ENCODE measurements at regions not wholly inside any gene's neighbourhood (a gene's known extent, or its start where the extent isn't known, plus 50 kb on each side); places are given as distances from the start of the nearest gene placed in this dataset.

DNA sequence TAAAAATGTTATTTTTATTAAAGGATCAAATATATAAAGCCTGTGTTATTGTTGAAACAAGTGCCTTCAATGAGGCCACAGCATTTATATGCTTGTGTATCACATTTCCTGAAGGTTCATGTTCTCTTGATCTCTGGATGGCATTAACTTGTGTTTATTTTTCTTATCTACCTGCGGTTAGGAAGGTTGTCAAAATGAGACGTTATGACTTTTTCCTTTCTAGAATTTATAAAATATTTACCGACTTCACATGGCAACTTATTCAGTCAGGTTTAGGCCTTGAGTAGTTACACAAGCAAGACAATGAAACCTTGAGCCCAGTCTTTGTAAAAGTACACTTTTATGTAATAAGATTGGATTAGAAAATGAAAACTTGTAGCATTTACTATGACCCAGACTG lies 196.4 kb upstream of the ACVR2A start:
- no peak for DNase-seq (ENCODE audit: low read depth)

DNA sequence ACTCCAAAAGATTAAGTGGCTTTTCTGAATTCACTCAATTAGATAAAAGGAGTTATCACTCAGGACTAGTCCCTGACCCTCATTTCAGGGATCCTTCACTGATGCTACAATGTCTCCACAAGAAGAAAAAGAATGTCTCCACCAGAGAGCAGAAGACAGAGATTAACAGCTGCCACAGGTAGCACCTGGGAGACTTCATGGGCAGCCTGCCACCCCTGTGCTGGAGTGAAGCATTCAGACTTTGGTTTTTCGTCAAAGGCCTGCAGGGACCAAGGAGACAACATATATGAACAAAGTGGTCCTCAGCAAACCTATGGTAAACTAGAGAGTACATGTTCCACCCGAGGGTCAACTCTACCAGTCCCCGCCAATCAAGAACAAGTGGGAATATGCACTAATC lies 197.0 kb upstream of the ACVR2A start:
- no peak for DNase-seq (ENCODE audit: low read depth)

DNA sequence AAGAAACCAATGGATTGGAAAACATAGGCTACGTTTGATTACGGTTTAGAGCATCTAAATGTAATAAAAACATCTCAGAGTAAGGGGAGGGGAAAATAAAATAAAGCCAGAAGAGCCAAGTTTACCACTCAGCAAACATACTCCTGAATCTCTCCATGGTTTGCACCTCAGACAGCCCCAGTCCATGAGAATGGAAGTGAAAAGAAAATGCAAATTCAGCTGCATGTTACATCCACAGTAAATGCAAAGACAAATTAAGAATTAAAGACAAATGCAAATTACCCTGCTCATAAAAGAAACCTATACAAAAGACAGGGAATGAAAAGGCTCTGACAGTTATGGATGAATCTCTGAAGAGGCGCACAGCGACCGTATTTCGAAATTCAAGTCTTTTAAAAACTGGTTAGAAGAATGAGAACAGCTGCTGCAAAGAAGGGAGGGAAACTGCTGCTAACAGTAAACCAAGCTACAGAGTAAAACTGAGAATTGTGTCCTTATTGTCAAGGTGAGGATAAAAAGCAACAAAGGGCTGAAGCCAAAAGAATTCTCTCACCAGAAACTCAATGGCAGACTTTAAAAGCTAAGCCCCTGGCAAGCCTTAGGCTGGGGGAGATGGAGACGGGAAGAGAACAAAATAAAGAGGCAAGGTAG lies 197.9 kb upstream of the ACVR2A start:
- DNase-seq (ENCODE audit: low read depth) = no peak

DNA sequence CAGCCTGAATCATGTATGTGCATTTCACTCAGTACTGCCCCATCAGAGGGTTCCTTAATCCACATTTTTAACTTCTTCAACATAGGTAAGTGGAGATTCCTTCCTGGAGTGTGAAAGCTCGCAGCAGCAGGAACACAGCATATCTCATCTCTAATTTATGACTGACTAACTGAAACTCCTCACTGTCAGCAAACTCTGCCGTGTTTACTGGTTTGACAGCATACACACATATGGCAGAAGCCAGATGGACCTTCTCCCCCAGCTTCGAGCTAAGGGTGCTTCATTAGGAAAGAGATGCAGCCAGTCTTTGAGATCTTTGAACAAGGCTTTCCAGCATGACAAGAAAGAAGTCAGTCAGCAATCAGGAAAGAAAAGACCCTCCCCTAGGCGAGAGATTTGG lies 200.3 kb upstream of the ACVR2A start:
- DNase-seq (ENCODE audit: low read depth) = no peak

DNA sequence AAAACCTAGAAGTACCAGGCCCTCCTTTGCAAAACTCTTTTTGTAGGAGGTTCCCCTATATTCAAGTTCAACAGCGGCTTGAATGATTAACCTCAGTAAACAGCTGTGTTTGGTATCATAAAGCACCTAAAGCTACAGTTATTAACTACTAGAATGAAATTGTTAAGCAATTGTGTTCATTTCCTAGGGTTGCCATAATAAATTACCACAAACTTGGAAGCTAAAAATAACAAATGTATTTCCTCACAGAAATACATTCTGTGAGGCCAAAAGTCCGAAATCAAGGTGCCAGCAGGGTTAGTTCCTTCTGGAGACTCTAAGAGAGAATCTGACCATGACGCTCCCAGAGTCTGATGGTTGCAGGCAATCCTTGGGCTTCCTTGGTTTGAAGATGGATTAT lies 202.1 kb upstream of the ACVR2A start:
- DNase-seq (ENCODE audit: low read depth) = no peak

DNA sequence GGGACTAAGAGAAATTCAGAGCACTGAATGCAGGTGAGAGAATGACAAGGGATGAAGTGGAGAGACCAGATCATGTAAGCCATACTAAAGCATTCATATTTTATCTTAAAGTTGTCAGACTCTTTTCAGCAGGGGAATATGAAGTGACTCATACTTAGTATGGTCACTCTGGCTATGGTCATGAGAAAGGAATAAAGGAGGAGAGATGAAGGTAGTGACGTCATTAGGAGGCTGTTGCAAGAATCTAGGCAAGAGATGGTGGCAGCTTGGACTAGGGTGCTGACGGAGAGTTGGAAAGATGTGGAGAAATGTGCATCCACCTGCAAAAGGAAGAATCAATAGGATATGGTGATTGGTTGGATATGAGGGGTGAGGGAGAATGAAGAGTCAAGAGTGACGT lies 203.2 kb upstream of the ACVR2A start:
- DNase-seq (ENCODE audit: low read depth) = no peak

DNA sequence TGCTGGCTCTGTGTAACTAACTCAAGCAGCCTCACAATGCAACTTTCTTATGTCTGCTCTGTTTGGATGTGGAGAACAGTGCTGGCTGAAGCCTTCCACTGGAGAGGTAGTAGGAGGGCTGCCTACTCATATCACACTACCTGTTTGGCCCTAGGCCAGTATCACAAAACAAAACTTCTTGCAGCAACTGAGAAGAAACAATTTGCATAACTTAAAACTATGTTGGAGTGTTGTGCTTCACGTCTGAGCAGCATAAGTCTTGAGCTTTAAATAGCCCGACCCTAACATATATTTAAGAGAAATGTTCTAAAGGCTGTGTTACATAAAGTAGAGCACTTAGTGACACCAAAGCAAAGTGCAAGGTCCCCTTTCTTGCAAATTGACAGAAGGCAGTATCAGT lies 204.9 kb upstream of the ACVR2A start:
- DNase-seq (ENCODE audit: low read depth) = no peak

DNA sequence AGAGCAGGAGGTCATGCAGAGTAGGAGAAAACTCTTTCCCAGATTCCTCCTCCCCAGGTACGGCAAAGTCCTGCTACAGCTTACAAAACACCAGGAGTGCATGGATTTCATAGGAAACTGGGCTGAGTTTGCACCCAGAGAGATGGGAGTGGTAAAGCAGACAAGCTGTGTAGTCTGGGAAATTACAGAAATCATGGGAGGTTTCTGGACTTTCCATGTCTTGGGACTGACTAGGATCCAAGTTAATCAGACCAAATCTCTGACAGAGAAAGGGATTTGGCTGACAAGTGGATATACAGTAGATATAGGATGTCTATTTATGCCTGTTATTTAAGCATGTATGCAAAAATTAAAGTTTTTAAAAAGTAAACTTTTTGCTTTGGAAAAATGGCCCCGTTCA lies 205.4 kb upstream of the ACVR2A start:
- DNase-seq (ENCODE audit: low read depth) = no peak

DNA sequence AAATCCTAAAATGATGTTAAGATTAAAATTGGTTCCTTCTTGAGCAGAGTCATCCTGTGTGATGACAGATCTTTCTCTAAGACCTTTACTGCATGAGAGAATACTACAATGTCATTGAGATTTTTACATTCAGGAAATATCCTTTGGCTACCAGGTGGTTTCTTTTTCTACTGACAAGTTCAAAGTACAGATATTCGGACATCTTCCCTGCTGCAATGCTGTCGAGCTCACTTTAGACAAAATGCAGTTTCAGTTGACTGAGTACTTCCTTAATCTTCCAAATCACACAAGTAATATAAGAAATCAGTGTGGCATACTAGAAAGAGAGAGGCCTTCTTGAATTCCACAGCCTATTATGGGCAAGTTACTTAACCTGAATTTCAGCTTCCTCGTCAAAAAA lies 207.9 kb upstream of the ACVR2A start:
- DNase-seq (ENCODE audit: low read depth) = no peak

DNA sequence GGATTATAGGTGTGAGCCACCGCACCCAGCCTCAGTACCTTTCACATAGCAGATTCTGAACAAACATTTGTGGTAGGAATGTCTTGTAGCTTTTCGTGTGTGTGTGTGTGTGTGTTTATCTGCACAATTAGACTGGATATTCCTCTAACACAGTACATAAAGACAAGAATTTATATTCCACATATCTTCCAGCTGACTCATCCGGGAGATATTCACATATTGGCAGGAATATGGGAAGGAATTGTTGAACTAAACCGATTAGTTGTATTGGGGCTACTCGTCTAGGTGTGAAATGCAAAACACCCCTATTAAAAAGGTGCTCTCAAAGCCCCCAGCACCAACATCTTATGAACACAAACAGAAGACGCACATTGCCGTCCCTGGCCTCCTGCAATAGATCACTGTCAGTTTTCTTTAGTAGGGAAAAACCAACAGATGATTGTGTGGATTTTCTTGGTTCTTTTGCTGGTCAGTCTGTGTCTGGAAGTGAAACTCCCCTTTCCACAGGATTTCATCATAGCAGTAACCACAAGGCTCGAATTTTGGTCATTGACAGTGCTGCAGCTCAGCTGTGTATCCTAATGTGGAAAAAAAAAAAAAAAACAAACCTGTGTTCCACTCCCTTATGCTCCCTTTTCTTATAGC lies 208.5 kb upstream of the ACVR2A start:
- peak; percentile 41 for DNase-seq (ENCODE audit: low read depth)

DNA sequence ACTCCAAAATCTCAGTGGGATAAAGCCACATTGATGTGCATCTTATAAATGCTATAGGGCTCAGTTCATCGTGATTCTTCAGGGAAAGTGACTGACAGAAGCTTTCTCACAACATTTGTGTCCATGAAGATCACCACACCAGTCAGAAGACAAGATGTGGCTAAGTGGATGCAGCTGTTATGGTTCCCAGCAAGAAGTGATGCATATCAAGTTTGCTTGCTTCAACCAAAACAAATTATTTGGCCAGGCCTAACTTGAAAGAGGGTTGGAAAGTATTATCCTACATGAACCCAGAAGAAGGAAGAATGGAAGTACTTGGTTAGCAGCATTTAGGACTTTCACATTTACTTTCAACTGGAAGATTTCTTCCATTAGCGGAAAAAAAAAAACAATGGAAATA lies 210.0 kb upstream of the ACVR2A start:
- no peak for DNase-seq (ENCODE audit: low read depth)

DNA sequence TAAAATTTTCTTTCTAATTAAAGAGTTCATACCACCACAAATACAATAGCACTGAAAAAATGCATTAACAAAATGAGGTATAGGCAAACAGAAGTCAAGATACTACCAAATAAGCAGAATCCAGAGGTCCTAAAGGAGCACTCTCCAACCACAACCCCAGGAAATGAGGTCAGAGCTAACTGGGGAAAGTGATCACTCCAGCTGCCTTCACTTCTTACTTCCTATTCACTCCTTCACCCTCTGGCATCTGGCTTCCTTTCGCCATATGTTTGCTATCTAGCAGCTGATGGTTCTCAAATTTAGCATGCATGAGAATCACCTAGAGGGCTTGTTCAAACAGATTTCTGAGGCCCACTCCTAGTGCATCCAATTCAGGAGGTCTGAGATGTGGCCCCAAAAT lies 212.6 kb upstream of the ACVR2A start:
- no peak for DNase-seq (ENCODE audit: low read depth)

DNA sequence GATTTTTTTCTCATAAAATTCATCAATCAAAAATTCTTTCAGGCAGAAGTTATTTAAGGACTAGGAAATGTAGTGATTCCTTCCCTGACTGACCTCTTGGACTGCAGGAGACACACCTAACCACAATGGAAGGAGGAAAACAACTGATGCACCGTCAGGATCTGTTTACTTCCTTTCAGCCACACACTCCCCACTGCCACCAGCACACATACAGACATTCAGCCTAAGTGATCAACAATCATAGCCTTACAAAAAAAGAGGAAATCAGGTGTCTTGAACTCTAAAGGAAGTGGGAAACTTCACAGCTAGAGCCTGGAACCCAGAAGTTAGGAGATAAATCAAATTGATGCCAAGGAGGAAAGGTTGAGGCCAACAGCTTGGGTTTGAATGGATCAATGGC lies 213.5 kb upstream of the ACVR2A start:
- DNase-seq (ENCODE audit: low read depth) = no peak

DNA sequence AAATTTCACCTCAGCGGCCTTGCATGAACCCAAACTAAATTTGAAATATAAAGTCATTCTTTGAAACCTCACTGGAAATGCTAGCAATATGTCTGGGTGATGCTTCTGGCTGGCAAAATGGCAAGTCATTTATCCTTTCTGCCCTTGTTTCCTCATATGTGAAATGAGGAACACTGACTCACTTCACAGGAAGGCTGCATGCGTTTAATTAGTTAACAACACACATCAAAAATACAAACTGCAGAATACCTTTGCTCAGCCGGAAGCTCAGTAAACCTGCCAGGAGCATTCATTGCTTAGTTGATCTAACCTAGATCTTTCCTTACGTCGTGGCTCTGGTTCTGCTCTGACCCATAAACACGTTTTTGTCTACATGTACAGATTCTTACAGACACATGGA lies 214.2 kb upstream of the ACVR2A start:
- no peak for DNase-seq (ENCODE audit: low read depth)

DNA sequence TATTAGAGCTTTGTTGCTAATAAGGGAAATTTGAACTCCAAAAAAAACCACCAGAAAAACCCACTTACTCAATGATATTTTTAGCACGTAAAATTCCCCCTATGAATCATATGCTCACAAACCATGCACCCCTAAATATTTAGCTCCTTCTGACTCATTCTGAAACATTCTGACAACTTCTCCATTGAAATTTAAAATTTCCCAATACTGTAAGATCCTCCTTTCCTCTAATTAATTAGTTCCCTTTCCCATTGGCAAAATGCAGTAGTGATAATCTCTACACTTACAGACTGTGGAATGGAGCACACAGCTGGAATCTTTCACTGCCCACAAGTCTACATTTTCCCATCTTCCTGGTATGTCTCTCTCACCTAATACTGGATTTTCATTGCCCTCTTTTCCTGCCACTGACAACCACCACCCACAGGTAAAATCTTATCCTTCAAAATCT lies 215.8 kb upstream of the ACVR2A start:
- DNase-seq (ENCODE audit: low read depth) = no peak

DNA sequence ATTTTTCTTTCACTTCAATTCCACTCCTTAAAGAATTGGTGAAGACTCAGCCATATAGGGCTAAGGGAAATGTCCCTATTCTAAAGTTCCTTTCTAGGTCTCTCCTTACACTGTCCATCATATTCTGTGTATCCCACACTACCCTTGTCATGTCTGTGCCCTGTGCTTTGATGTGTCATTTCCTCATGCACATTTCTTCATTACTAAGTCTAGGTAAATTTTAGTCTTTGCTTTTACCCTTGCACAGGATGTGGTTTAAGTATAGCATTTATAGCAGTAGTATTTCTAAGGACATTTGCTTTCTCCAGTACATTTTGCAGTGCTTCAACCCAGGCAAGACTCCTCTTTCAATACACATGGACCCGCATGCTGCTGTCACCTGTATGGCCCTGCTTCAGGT lies 221.5 kb upstream of the ACVR2A start:
- no peak for DNase-seq (ENCODE audit: low read depth)

DNA sequence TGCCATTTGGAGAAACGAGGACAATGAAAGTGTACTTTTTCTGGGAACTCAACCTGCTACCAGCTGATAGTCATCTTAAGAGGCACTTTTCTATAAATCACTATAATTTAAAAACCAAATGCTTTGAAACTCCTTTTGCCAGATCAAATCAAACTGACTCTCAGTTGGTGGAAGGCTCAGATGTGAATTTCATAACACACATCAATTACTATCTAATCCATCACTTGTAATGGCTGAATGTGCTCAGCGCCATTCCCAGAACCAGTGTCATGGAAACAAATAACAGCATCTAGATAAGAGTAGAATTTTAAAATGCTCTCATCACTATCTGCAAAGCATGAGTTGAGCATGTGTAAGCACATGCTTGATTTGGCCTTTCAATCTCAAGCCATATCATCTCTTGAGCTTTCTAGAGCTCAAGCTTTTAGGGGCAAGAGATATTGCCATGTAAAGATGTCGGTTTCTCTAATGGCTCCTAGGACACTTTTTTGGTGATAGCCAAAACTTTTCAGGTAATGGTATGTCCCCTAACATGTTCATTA lies 223.1 kb upstream of the ACVR2A start:
- no peak for DNase-seq (ENCODE audit: low read depth)

DNA sequence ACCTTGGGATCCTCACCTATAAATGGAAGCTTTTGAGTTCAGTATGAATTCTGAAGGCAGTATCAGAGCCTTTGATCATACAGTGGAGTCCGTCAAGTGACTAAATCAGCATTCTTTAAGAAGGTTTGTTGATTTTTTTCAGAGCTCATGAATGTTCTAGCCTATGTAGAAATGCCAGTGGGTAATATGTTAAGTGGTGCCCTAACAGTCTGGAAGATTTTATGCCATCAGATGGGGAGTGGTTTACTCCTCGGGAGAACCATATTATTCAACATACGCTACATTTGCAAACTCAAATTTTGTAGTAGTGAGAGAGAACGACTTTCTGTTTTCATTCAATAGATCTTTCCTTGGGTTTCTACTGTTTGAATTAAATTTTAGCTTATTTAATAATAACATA lies 225.0 kb upstream of the ACVR2A start:
- no peak for DNase-seq (ENCODE audit: low read depth)

DNA sequence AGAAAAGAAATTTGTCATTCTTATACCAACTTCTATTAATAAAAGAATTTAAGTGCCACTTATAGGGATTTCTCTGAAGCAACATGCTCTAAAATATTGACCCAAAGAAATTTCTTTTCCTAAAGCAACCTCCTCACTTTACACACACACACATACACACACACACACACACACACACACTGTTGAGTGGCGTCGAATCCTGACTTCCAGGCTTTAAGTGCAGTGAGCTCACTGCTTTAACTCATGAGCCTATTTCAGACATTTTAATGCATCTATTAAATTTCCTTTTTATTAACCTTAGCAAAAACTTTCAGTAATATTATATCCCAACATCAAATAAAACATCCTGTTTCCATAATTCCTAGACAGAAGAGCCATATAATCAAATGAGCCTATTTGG lies 229.1 kb upstream of the ACVR2A start:
- DNase-seq (ENCODE audit: low read depth) = no peak

DNA sequence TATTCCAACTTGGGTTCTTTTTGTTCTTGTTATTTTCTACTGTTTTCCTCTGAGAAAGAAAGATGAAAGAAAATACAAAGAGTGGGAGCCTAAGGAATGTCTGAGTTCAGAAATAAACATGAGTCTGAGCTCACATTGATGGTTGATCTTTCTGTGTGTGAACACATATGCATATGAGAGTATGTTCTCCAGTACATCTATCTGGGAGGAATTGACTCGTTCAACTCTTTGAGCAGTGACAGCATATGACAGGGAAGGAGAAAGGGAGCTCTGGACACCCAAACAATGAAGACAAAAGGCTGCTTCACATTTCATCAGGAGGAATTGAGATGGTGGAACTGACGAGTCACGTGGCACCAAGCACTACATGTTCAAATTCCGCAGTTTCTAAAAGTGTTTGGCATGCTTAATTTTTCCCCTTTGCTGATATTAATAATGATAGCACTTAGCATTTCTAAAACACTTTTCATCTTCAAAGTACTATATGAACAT lies 229.8 kb upstream of the ACVR2A start:
- DNase-seq (ENCODE audit: low read depth) = no peak

DNA sequence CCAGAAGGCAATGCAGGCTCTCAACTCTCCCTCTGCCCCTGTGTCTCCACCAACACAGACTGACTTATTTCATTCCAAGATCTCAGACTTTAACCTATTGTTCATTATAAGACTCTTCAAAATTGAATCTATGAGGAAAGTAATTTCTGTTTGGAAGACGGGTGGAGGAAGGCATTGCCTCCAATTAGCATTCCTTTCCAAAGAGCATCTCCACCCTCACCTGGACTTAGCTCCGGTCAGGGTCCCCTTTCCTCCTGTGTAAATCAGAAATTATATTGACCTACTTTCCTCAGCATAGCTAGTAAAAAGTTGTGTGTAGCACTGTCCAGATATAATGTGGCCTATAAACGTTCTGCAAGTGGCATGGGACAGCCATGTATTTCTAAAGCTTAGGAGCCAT lies 230.4 kb upstream of the ACVR2A start:
- no peak for DNase-seq (ENCODE audit: low read depth)

DNA sequence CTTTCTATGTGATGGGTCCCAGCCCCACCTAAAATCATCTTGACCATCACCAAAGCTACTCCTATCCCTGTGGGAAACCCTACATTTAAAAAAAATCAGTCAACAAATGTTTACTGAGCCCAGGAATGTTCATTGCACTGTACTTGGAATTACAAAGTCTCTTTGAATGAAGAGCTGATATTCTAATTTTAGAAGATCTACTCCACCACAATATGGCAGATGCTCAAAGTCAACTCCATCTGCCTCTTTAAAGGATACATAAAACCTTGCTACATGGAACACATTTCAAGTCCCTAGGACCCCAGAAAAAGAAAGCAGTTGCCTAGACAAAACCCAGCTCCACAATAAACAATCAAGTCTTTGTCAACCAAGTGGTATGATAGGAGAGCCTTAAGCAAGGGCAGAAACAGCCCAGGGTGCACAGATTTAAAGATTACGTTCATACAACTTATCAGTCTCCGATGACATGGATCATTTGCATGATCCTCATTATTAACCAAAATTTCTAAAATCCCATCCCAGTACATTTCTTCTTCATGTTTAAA lies 234.3 kb upstream of the ACVR2A start:
- DNase-seq (ENCODE audit: low read depth) = no peak

DNA sequence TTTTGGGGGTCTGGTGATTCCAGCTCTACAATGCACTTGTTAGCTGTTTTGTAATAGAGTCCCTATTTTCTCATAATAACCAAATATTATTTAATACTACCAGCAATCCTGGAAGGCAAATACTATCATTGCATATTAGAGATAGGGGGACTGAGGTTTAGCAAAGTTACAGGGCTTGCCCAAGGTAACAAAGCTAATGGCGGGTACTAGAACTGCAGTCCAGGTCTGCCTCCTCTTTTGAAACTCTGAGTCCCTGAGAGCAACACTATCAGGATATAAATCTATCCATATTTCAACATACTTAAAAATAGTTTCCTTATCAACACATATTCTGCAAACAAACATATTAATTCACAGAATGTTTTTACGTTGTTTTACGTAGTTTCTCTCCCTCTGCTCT lies 235.5 kb upstream of the ACVR2A start:
- no peak for DNase-seq (ENCODE audit: low read depth)

DNA sequence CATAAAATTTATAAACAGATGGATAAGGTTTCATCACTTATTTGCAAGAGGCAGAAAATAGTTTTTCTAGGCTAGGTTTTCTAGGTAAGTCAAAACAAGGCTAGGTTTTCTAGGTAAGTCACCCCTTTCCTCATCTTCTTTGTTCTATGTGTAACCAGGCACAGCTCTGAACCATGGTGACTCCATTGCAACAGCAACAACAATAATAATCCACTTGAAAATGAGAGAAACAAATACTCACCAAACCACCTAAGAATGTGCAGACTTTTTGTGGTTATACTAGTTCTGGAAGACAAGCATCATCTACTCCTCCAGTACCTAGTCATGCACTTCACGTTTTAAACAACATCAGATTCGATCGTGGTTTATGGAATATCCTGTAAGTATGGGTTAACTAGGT lies 237.4 kb upstream of the ACVR2A start:
- DNase-seq (ENCODE audit: low read depth) = no peak

All from non-pigmented ciliary epithelial cell (primary cell).